Fibroblast of lung (primary cell): ENCODE measurements at regions not wholly inside any gene's neighbourhood (a gene's known extent, or its start where the extent isn't known, plus 50 kb on each side); places are given as distances from the start of the nearest gene placed in this dataset.

Experiments used
- DNase-seq, 2 donors: peaks; one replicate each; pipeline versions ENCODE4 v3.0.0 to v3.0.0-alpha.2; 2010; ENCODE audit warnings: low read depth in 2 of 2
- H2AFZ ChIP-seq: 2 replicates; pipeline ENCODE4 v1.5.1; 2012; ENCODE audit warnings: low read length, control low read depth, inconsistent platforms
- H3K27ac ChIP-seq: 2 replicates; pipeline ENCODE4 v1.5.1; 2011; ENCODE audit warnings: low read length, control low read depth; ENCODE audit not compliant: insufficient read depth
- H3K27me3 ChIP-seq: 2 replicates; pipeline ENCODE4 v1.5.1; 2011; ENCODE audit warnings: mild to moderate bottlenecking, low read length; ENCODE audit not compliant: control insufficient read depth, insufficient read depth
- H3K36me3 ChIP-seq: 2 replicates; pipeline ENCODE4 v1.5.1; 2011; ENCODE audit warnings: low read length; ENCODE audit not compliant: control insufficient read depth, insufficient read depth
- H3K4me1 ChIP-seq: 2 replicates; pipeline ENCODE4 v1.5.1; 2011; ENCODE audit warnings: low read length; ENCODE audit not compliant: control insufficient read depth, insufficient read depth; ENCODE audit errors: extremely low read depth
- H3K4me2 ChIP-seq: 2 replicates; pipeline ENCODE4 v1.5.1; 2011; ENCODE audit warnings: low read length, control low read depth; ENCODE audit not compliant: insufficient read depth; ENCODE audit errors: extremely low read depth
- H3K4me3 ChIP-seq, 4 experiments: fragments of 200-600 bp in 1 of 4; sonication (generic) in 1 of 4; replicated peaks in 1 of 4; 2 replicates each; pipeline ENCODE4 v1.5.1; 2011 to 2016; ENCODE audit warnings: low read length in 4 of 4, low read depth in 3 of 4, mild to moderate bottlenecking in 3 of 4, control low read depth in 2 of 4, inconsistent platforms in 1 of 4, mixed read lengths in 1 of 4; ENCODE audit not compliant: insufficient read depth in 1 of 4; ENCODE audit errors: control extremely low read depth in 1 of 4
- H3K79me2 ChIP-seq: 2 replicates; pipeline ENCODE4 v1.5.1; 2012; ENCODE audit warnings: mild to moderate bottlenecking, low read length, inconsistent platforms; ENCODE audit not compliant: control insufficient read depth, insufficient read depth
- H3K9ac ChIP-seq: 2 replicates; pipeline ENCODE4 v1.5.1; 2011; ENCODE audit warnings: mild to moderate bottlenecking, low read length, control low read depth; ENCODE audit not compliant: insufficient read depth
- H3K9me3 ChIP-seq: 2 replicates; pipeline ENCODE4 v1.5.1; 2012; ENCODE audit warnings: low read depth, low read length; ENCODE audit not compliant: control insufficient read depth, insufficient read depth
- H4K20me1 ChIP-seq: 2 replicates; pipeline ENCODE4 v1.5.1; 2011; ENCODE audit warnings: low read length; ENCODE audit not compliant: control insufficient read depth, insufficient read depth; ENCODE audit errors: extremely low read depth
- CTCF ChIP-seq, 2 donors: IDR thresholded peaks in 1 of 2; conservative IDR thresholded peaks in 1 of 2; 1 replicate in 1 of 2; 2 replicates in 1 of 2; pipeline ENCODE4 v1.5.1; 2011 to 2012; ENCODE audit warnings: low read length in 2 of 2, control low read depth in 1 of 2, inconsistent platforms in 1 of 2, low read depth in 1 of 2, mild to moderate bottlenecking in 1 of 2
- EZH2 ChIP-seq: IDR thresholded peaks from 2 replicates; pipeline ENCODE4 v1.5.1; 2012; ENCODE audit warnings: low read length, control low read depth, mild to moderate bottlenecking; ENCODE audit errors: missing control alignments

DNA sequence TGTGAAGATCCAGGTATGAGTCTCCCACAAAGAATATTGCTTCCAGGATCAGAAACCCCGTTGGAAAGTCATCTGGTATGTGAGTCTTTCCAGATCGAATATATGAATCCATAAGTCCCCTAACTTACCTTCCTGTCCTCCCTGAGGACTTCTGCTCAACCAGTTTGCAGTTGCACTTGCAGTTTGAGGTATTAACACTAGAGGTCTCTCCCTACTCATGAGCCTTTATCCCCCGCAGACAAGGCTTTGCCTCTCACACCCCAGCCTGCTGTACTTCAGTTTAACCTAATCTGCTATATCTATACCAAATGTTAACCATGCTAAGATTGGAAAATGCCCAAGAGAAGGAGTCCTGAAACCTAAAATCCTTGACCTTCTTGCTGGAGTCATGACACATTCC, 135.3 kb upstream of the DEFB112 start:
- no peak overlapping the region for H2AFZ ChIP-seq
- no peaks in the 10 kb centered on the region for H3K27me3 ChIP-seq
- no peaks in the 10 kb centered on the region for H3K4me1 ChIP-seq
- H3K27ac ChIP-seq = no peak overlapping the region
- no peak overlapping the region for H3K4me2 ChIP-seq
- TF ChIP-seq CTCF (conservative IDR thresholded peaks at IDR 0.05 in 1 of 2, IDR thresholded peaks at IDR 0.05 in 1 of 2; ENCODE audit: low read depth in 1 of 2, low read length in 2 of 2) (peak in 1 of 2 donors; percentile 31), EZH2 (no peak)
- DNase-seq = peak in 1 of 2 donors; percentile 2
- H3K9ac ChIP-seq = no peak overlapping the region
- no peak overlapping the region for H3K4me3 ChIP-seq
- H3K9me3 ChIP-seq = no peaks in the 10 kb centered on the region
- H4K20me1 ChIP-seq = no peaks in the 10 kb centered on the region
- H3K36me3 ChIP-seq = no peaks in the 10 kb centered on the region
- no peaks in the 10 kb centered on the region for H3K79me2 ChIP-seq

DNA sequence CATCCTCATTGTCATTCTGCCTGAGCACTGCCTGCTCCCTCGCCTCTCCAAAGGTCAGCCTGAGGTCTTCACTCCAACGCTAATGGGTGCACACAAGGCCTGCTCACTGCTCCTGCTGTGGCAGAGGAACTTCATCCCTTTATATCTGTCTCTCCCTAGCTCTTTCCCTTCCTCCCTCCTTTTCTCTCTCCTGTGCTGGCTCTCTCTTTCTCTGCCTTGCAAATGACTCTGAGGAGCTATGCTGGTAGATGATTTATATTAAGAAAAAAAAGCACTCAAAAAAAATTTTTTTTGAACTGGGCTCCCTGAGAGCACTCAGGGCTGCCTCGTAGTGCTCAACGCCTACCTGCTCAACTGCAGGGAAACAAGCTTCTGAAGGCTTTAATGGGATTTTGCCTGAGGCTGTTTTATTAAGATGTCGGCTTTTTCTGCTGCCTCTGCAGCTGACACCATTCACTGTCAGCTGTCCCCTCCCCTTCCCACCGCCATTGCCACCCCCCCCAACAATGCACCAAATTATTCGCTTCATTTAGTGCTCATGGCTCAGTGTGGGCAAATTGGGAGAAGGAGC, 137.7 kb upstream of the DEFB112 start:
- H3K4me2 ChIP-seq = no peak overlapping the region
- no peak for TF ChIP-seq CTCF (conservative IDR thresholded peaks at IDR 0.05 in 1 of 2, IDR thresholded peaks at IDR 0.05 in 1 of 2; ENCODE audit: low read depth in 1 of 2, low read length in 2 of 2)
- TF ChIP-seq EZH2 = no peak
- no peaks in the 10 kb centered on the region for H4K20me1 ChIP-seq
- no peak overlapping the region for H2AFZ ChIP-seq
- H3K27ac ChIP-seq = no peak overlapping the region
- no peaks in the 10 kb centered on the region for H3K27me3 ChIP-seq
- DNase-seq = no peak
- no peaks in the 10 kb centered on the region for H3K36me3 ChIP-seq
- H3K4me1 ChIP-seq = no peaks in the 10 kb centered on the region
- H3K79me2 ChIP-seq = no peaks in the 10 kb centered on the region
- H3K9ac ChIP-seq = no peak overlapping the region
- no peaks in the 10 kb centered on the region for H3K9me3 ChIP-seq
- H3K4me3 ChIP-seq = no peak overlapping the region

DNA sequence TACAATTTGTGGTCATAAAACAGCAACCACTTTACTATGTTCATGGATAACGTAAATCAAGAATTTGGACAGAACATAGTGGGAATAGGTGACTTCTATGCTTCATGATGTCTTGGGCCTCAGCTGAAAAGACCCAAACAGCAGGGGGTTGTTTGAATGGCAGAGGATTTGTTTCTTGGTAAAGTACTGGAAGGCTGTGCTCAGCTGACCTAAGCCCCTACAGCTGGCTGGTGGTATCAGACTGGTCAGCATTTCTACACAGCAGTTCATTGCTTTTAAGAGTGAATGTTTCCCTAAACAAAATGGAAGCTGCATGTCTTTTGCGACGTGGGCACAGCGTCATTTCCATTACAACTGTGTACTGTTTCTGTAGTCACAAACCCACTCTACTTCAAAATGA, 148.5 kb upstream of the DEFB112 start:
- H4K20me1 ChIP-seq = no peaks in the 10 kb centered on the region
- H3K4me2 ChIP-seq = no peak overlapping the region
- H3K9ac ChIP-seq = no peak overlapping the region

More for the DNA sequence above, 148.5 kb upstream of the DEFB112 start:
- Histone ChIP-seq H3K4me3 (no peak overlapping the region), H3K4me1 (no peaks in the 10 kb centered on the region), H2AFZ (no peak overlapping the region), H3K27ac (no peak overlapping the region), H3K27me3 (no peaks in the 10 kb centered on the region), H3K79me2 (no peaks in the 10 kb centered on the region), H3K9me3 (no peaks in the 10 kb centered on the region), H3K36me3 (no peaks in the 10 kb centered on the region)
- TF ChIP-seq CTCF (conservative IDR thresholded peaks at IDR 0.05 in 1 of 2, IDR thresholded peaks at IDR 0.05 in 1 of 2; ENCODE audit: low read depth in 1 of 2, low read length in 2 of 2) (no peak), EZH2 (no peak)
- no peak for DNase-seq
